ENCODE measurements at regions not wholly inside any gene's neighbourhood (a gene's known extent, or its start where the extent isn't known, plus 50 kb on each side); places are given as distances from the start of the nearest gene placed in this dataset.
A peak's percentile ranks its signal among the peaks of the same experiment; 100 is the strongest.

DNA sequence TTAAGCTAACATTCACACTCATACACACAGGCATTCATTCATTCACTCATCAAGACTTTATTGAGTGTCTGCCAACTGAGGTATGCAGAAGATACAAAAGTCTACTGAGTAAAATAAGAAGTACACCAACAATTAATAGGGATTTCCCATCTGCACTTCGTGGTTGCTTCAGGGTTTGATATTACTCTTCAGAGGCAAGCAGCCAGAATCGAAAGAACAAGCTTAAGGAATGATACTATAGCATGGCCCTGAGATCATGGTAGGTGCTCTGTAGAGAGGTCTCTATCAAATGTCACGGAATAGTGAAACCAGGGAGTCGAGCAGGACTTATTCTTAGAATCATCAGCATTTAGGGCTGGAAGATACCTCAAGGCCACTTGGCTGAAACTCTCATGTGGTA lies 135.4 kb downstream of the NRN1 start:
- Histone ChIP-seq H3K36me3 (no peaks in the 10 kb centered on the region), H3K9me3 (no peaks in the 10 kb centered on the region), H3K27ac (no peak overlapping the region), H3K4me1 (no peaks in the 10 kb centered on the region), H3K4me3 (no peak overlapping the region), H3K27me3 (no peaks in the 10 kb centered on the region)
- intact Hi-C loops (cut with DNase I), result no loop called here
- no peak for DNase-seq
- no peak for TF ChIP-seq CTCF (IDR thresholded peaks at IDR 0.05)
- no peak for ATAC-seq

DNA sequence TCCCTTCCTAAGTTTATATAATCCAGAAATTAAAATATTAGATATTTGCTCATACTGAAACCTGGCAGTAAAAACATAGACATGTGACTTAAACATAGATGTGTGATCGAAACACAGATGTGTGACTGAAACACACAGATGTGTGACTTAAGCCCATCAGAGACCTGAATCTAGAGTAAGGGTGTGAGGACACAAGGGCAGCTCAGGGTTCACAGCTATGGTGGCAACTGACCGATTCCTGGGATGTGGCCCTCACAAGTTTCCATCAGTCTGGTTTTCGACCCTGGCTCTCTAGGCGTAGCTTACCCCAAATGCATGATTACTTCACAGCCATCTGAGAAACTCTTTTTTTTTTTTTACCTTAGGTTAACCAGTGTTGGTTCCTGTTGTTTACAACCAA lies 137.0 kb downstream of the NRN1 start:
- ATAC-seq (no peak), DNase-seq (no peak)
- no peaks in the 10 kb centered on the region for H3K9me3 ChIP-seq
- no peaks in the 10 kb centered on the region for H3K4me1 ChIP-seq
- TF ChIP-seq CTCF (IDR thresholded peaks at IDR 0.05), result no peak
- H3K27ac ChIP-seq, result no peak overlapping the region
- H3K36me3 ChIP-seq, result no peaks in the 10 kb centered on the region
- intact Hi-C loops (cut with DNase I), result no loop called here
- no peak overlapping the region for H3K4me3 ChIP-seq
- no peaks in the 10 kb centered on the region for H3K27me3 ChIP-seq

GRCh38 chr6:5869261-5869660 lies 137.5 kb downstream of the NRN1 start:
- H3K4me3 ChIP-seq, result no peak overlapping the region
- no peaks in the 10 kb centered on the region for H3K36me3 ChIP-seq
- H3K9me3 ChIP-seq, result no peaks in the 10 kb centered on the region
- no peaks in the 10 kb centered on the region for H3K4me1 ChIP-seq
- intact Hi-C loops (cut with DNase I), result no loop called here
- H3K27me3 ChIP-seq, result no peaks in the 10 kb centered on the region
- ATAC-seq (no peak), DNase-seq (no peak)
- H3K27ac ChIP-seq, result no peak overlapping the region
- TF ChIP-seq CTCF (IDR thresholded peaks at IDR 0.05), result no peak

GRCh38 chr6:5866547-5867051 lies 140.1 kb downstream of the NRN1 start:
- ATAC-seq, result peak; percentile 42
- Histone ChIP-seq H3K9me3 (no peaks in the 10 kb centered on the region), H3K27me3 (no peaks in the 10 kb centered on the region), H3K36me3 (no peaks in the 10 kb centered on the region), H3K27ac (peak overlapping the region; percentile 28), H3K4me3 (peak overlapping the region; percentile 23), H3K4me1 (no peaks in the 10 kb centered on the region)
- DNase-seq, result no peak
- no peak for TF ChIP-seq CTCF (IDR thresholded peaks at IDR 0.05)
- intact Hi-C loops (cut with DNase I), result no loop called here

- no peaks in the 10 kb centered on the region for H3K36me3 ChIP-seq
- H3K27me3 ChIP-seq, result no peaks in the 10 kb centered on the region
- DNase-seq (no peak), ATAC-seq (no peak)
- no peak overlapping the region for H3K27ac ChIP-seq
- intact Hi-C loops (cut with DNase I), result no loop called here
- TF ChIP-seq CTCF (IDR thresholded peaks at IDR 0.05), result no peak
- H3K4me1 ChIP-seq, result no peaks in the 10 kb centered on the region
- H3K9me3 ChIP-seq, result no peaks in the 10 kb centered on the region
- H3K4me3 ChIP-seq, result no peak overlapping the region
Observed at GRCh38 chr6:5865506-5866031, 141.2 kb downstream of the NRN1 start.

GRCh38 chr6:5860849-5861248 lies 145.9 kb downstream of the NRN1 start:
- ATAC-seq, result no peak
- intact Hi-C loops (cut with DNase I), result no loop called here

More at GRCh38 chr6:5860849-5861248, 145.9 kb downstream of the NRN1 start:
- Histone ChIP-seq H3K27ac (no peak overlapping the region), H3K4me3 (no peak overlapping the region), H3K36me3 (no peaks in the 10 kb centered on the region), H3K9me3 (no peaks in the 10 kb centered on the region), H3K4me1 (no peaks in the 10 kb centered on the region), H3K27me3 (no peaks in the 10 kb centered on the region)
- no peak for TF ChIP-seq CTCF (IDR thresholded peaks at IDR 0.05)
- no peak for DNase-seq
